Epidermal melanocyte (primary cell): ENCODE measurements at regions not wholly inside any gene's neighbourhood (a gene's known extent, or its start where the extent isn't known, plus 50 kb on each side); places are given as distances from the start of the nearest gene placed in this dataset.
"Not testable (repeated sequence)": the region's sequence is repeated elsewhere in the genome, so short reads cannot be mapped to it uniquely, and the experiment has no call there.

Experiments
- DNase-seq: peaks from one replicate; pipeline ENCODE4 v3.0.0; 2011; ENCODE audit warnings: low spot score; ENCODE audit not compliant: insufficient read length

GRCh38 chr10:45056806-45057205 lies 56.1 kb downstream of the ZNF22 start:
- not testable (repeated sequence) for DNase-seq

GRCh38 chr10:45058580-45058979 lies 57.9 kb downstream of the ZNF22 start:
- DNase-seq = no peak

- no peak for DNase-seq
These were observed 58.4 kb downstream of the ZNF22 start for GRCh38 chr10:45058992-45059561.

- no peak for DNase-seq
These were observed 58.9 kb downstream of the ZNF22 start for GRCh38 chr10:45059632-45060031.

GRCh38 chr10:45061982-45062381 lies 61.3 kb downstream of the ZNF22 start:
- DNase-seq = no peak

GRCh38 chr10:45063591-45064231 lies 63.0 kb downstream of the ZNF22 start:
- no peak for DNase-seq

- DNase-seq = no peak
These were observed 64.3 kb downstream of the ZNF22 start for GRCh38 chr10:45064998-45065397.

- DNase-seq = no peak
These were observed 70.5 kb downstream of the ZNF22 start for GRCh38 chr10:45071043-45071813.

GRCh38 chr10:45075216-45075615 lies 74.5 kb downstream of the ZNF22 start:
- no peak for DNase-seq

GRCh38 chr10:45075826-45076380 lies 75.2 kb downstream of the ZNF22 start:
- no peak for DNase-seq

- no peak for DNase-seq
These were observed 76.2 kb downstream of the ZNF22 start for GRCh38 chr10:45076891-45077290.

- no peak for DNase-seq
These were observed 79.6 kb downstream of the ZNF22 start for GRCh38 chr10:45080331-45080730.

- DNase-seq = no peak
These were observed 81.5 kb downstream of the ZNF22 start for GRCh38 chr10:45082176-45082575.

GRCh38 chr10:45091968-45092367 lies 91.2 kb downstream of the ZNF22 start:
- no peak for DNase-seq

GRCh38 chr10:45093945-45094344 lies 93.2 kb downstream of the ZNF22 start:
- no peak for DNase-seq

GRCh38 chr10:45095286-45095685 lies 94.6 kb downstream of the ZNF22 start:
- no peak for DNase-seq

- no peak for DNase-seq
These were observed 95.3 kb downstream of the ZNF22 start for GRCh38 chr10:45096001-45096400.

- DNase-seq = no peak
These were observed 99.7 kb downstream of the ZNF22 start for GRCh38 chr10:45100429-45100828.

- no peak for DNase-seq
These were observed 104.0 kb downstream of the ZNF22 start for GRCh38 chr10:45104674-45105073.

- not testable (repeated sequence) for DNase-seq
These were observed 104.6 kb downstream of the ZNF22 start for GRCh38 chr10:45105309-45105708.

- no peak for DNase-seq
These were observed 105.6 kb downstream of the ZNF22 start for GRCh38 chr10:45106236-45106856.

GRCh38 chr10:45111509-45111908 lies 110.8 kb downstream of the ZNF22 start:
- DNase-seq = no peak
